ENCODE measurements at regions not wholly inside any gene's neighbourhood (a gene's known extent, or its start where the extent isn't known, plus 50 kb on each side); places are given as distances from the start of the nearest gene placed in this dataset.

GRCh38 chr9:99694393-99694792 lies 127.3 kb upstream of the NR4A3 start:
- Histone ChIP-seq H3K4me3 (ENCODE audit: low read depth, low read length, poor library complexity, severe bottlenecking) (no peak overlapping the region), H3F3A (ENCODE audit: insufficient read depth, low read length) (no peaks in the 10 kb centered on the region), H3K79me2 (ENCODE audit: insufficient read depth, low read length) (no peaks in the 10 kb centered on the region), H3K4me2 (ENCODE audit: low read length) (no peak overlapping the region), H3K9me3 (ENCODE audit: low read length) (no peaks in the 10 kb centered on the region), H3K9ac (ENCODE audit: low read length) (no peak overlapping the region), H3K27ac (ENCODE audit: low read depth, low read length, poor library complexity, severe bottlenecking) (no peak overlapping the region), H4K20me1 (ENCODE audit: insufficient read depth, low read length) (no peaks in the 10 kb centered on the region), H3K27me3 (ENCODE audit: insufficient read depth, low read length) (no peaks in the 10 kb centered on the region), H2AFZ (ENCODE audit: low read length) (no peak overlapping the region), H3K36me3 (ENCODE audit: insufficient read depth, low read length) (no peaks in the 10 kb centered on the region), H3K4me1 (ENCODE audit: insufficient read depth, low read length, severe bottlenecking) (no peaks in the 10 kb centered on the region), H3K9me2 (ENCODE audit: low read depth, low read length) (no peaks in the 10 kb centered on the region)
- TF ChIP-seq CTCF (IDR thresholded peaks at IDR 0.05; ENCODE audit: low read length): no peak
- TF ChIP-seq EZH2 (IDR thresholded peaks at IDR 0.05; ENCODE audit: borderline replicate concordance, low read length): no peak

GRCh38 chr9:99699396-99699795 lies 122.3 kb upstream of the NR4A3 start:
- no peak for TF ChIP-seq CTCF (IDR thresholded peaks at IDR 0.05; ENCODE audit: low read length)
- TF ChIP-seq EZH2 (IDR thresholded peaks at IDR 0.05; ENCODE audit: borderline replicate concordance, low read length): no peak
- Histone ChIP-seq H3K9me3 (ENCODE audit: low read length) (no peaks in the 10 kb centered on the region), H3F3A (ENCODE audit: insufficient read depth, low read length) (no peaks in the 10 kb centered on the region), H3K4me1 (ENCODE audit: insufficient read depth, low read length, severe bottlenecking) (no peaks in the 10 kb centered on the region), H4K20me1 (ENCODE audit: insufficient read depth, low read length) (no peaks in the 10 kb centered on the region), H3K36me3 (ENCODE audit: insufficient read depth, low read length) (no peaks in the 10 kb centered on the region), H3K9ac (ENCODE audit: low read length) (no peak overlapping the region), H3K4me2 (ENCODE audit: low read length) (no peak overlapping the region), H2AFZ (ENCODE audit: low read length) (no peak overlapping the region), H3K27me3 (ENCODE audit: insufficient read depth, low read length) (no peaks in the 10 kb centered on the region), H3K79me2 (ENCODE audit: insufficient read depth, low read length) (no peaks in the 10 kb centered on the region), H3K4me3 (ENCODE audit: low read depth, low read length, poor library complexity, severe bottlenecking) (no peak overlapping the region), H3K9me2 (ENCODE audit: low read depth, low read length) (no peaks in the 10 kb centered on the region), H3K27ac (ENCODE audit: low read depth, low read length, poor library complexity, severe bottlenecking) (no peak overlapping the region)

GRCh38 chr9:99712214-99712613 lies 109.5 kb upstream of the NR4A3 start:
- no peaks in the 10 kb centered on the region for H3K9me2 ChIP-seq (ENCODE audit: low read depth, low read length)
- no peak overlapping the region for H3K27ac ChIP-seq (ENCODE audit: low read depth, low read length, poor library complexity, severe bottlenecking)
- H3K4me3 ChIP-seq (ENCODE audit: low read depth, low read length, poor library complexity, severe bottlenecking): no peak overlapping the region
- H3K27me3 ChIP-seq (ENCODE audit: insufficient read depth, low read length): no peaks in the 10 kb centered on the region
- H3K79me2 ChIP-seq (ENCODE audit: insufficient read depth, low read length): no peaks in the 10 kb centered on the region
- no peaks in the 10 kb centered on the region for H4K20me1 ChIP-seq (ENCODE audit: insufficient read depth, low read length)
- no peaks in the 10 kb centered on the region for H3K4me1 ChIP-seq (ENCODE audit: insufficient read depth, low read length, severe bottlenecking)
- H3K4me2 ChIP-seq (ENCODE audit: low read length): no peak overlapping the region
- H3K9ac ChIP-seq (ENCODE audit: low read length): no peak overlapping the region
- no peaks in the 10 kb centered on the region for H3K36me3 ChIP-seq (ENCODE audit: insufficient read depth, low read length)
- no peaks in the 10 kb centered on the region for H3F3A ChIP-seq (ENCODE audit: insufficient read depth, low read length)
- H3K9me3 ChIP-seq (ENCODE audit: low read length): no peaks in the 10 kb centered on the region
- no peak overlapping the region for H2AFZ ChIP-seq (ENCODE audit: low read length)
- no peak for TF ChIP-seq CTCF (IDR thresholded peaks at IDR 0.05; ENCODE audit: low read length)
